SK-N-SH (cell line): ENCODE measurements at regions not wholly inside any gene's neighbourhood (a gene's known extent, or its start where the extent isn't known, plus 50 kb on each side); places are given as distances from the start of the nearest gene placed in this dataset.

ENCODE experiments used
- CTCF ChIA-PET: fragments of 300-600, 350-600 bp; formaldehyde crosslinking; extraction: SDS; loops from one replicate; lab custom pipeline; 2021; lab: Yijun Ruan, JAX
- POLR2A ChIA-PET: fragments of 350-600 bp; sonication (Branson Sonifier 250); formaldehyde crosslinking; extraction: SDS; loops from one replicate; lab custom pipeline; 2020; ENCODE audit warnings: antibody characterized with exemption, inconsistent platforms; lab: Yijun Ruan, JAX
- DNase-seq: peaks from one replicate; pipeline ENCODE4 v3.0.0; 2012
- H2AFZ ChIP-seq: fragments of 200-600 bp; sonication (generic); 2 replicates; pipeline ENCODE4 v1.8.1; 2016; ENCODE audit warnings: antibody characterized with exemption, mild to moderate bottlenecking, low read depth
- H3F3A ChIP-seq: fragments of 200-600 bp; sonication (generic); replicated peaks from 2 replicates; pipeline ENCODE3; 2016; ENCODE audit warnings: antibody characterized with exemption, mild to moderate bottlenecking; ENCODE audit not compliant: insufficient read depth
- H3K27ac ChIP-seq, 2 experiments: fragments of 200-500 bp in 1 of 2; fragments of 200-600 bp in 1 of 2; sonication (Bioruptor generic) in 1 of 2; sonication (generic), shearing (Covaris generic) in 1 of 2; 2 replicates each; pipeline versions ENCODE4 v1.5.1 to v1.6.1; 2014 to 2016; ENCODE audit warnings: low read depth in 2 of 2, inconsistent platforms in 1 of 2, low read length in 1 of 2, mild to moderate bottlenecking in 1 of 2, mixed read lengths in 1 of 2
- H3K27me3 ChIP-seq: fragments of 200-600 bp; sonication (generic), shearing (Covaris generic); 2 replicates; pipeline ENCODE4 v1.6.1; 2016; ENCODE audit warnings: mixed run types; ENCODE audit not compliant: insufficient read depth
- H3K36me3 ChIP-seq, 2 experiments: fragments of 200-500 bp in 1 of 2; fragments of 200-600 bp in 1 of 2; sonication (Bioruptor generic) in 1 of 2; sonication (generic) in 1 of 2; replicated peaks in 1 of 2; 2 replicates each; pipeline versions ENCODE3 to v1.5.1; 2014 to 2016; ENCODE audit warnings: low read length in 1 of 2, mild to moderate bottlenecking in 1 of 2; ENCODE audit not compliant: insufficient read depth in 2 of 2, control insufficient read depth in 1 of 2
- H3K4me1 ChIP-seq, 2 experiments: fragments of 200-500 bp in 1 of 2; fragments of 200-600 bp in 1 of 2; sonication (Bioruptor generic) in 1 of 2; sonication (generic), shearing (Covaris generic) in 1 of 2; 2 replicates each; pipeline versions ENCODE4 v1.5.1 to v1.6.1; 2014 to 2016; ENCODE audit warnings: low read depth in 1 of 2, low read length in 1 of 2, mixed run types in 1 of 2; ENCODE audit not compliant: insufficient read depth in 2 of 2, control insufficient read depth in 1 of 2
- H3K4me2 ChIP-seq: fragments of 200-600 bp; sonication (generic), shearing (Covaris generic); 2 replicates; pipeline ENCODE4 v1.6.1; 2017; ENCODE audit warnings: mixed run types
- H3K4me3 ChIP-seq, 2 experiments: fragments of 200-500 bp in 1 of 2; fragments of 200-600 bp in 1 of 2; sonication (Bioruptor generic) in 1 of 2; sonication (generic), shearing (Covaris generic) in 1 of 2; 2 replicates each; pipeline versions ENCODE4 v1.5.1 to v1.8.1; 2014 to 2016; ENCODE audit warnings: low read depth in 2 of 2, inconsistent platforms in 1 of 2, low read length in 1 of 2, mild to moderate bottlenecking in 1 of 2, mixed read lengths in 1 of 2, moderate library complexity in 1 of 2
- H3K79me2 ChIP-seq: fragments of 200-600 bp; sonication (generic); 2 replicates; pipeline ENCODE4 v1.8.1; 2017; ENCODE audit warnings: mild to moderate bottlenecking; ENCODE audit not compliant: insufficient read depth
- H3K9ac ChIP-seq: fragments of 200-600 bp; sonication (generic); 2 replicates; pipeline ENCODE4 v1.6.1; 2017; ENCODE audit warnings: mixed run types
- H3K9me2 ChIP-seq: fragments of 200-600 bp; sonication (generic); 2 replicates; pipeline ENCODE4 v1.6.1; 2017; ENCODE audit warnings: mixed run types
- H3K9me3 ChIP-seq: fragments of 200-600 bp; sonication (generic); 2 replicates; pipeline ENCODE4 v1.6.1; 2017; ENCODE audit warnings: mixed run types, mild to moderate bottlenecking, moderate library complexity
- H4K20me1 ChIP-seq: fragments of 200-600 bp; sonication (generic); 2 replicates; pipeline ENCODE4 v1.6.1; 2017; ENCODE audit warnings: mild to moderate bottlenecking, mixed run types; ENCODE audit not compliant: insufficient read depth
- CTCF ChIP-seq: fragments of 200-600 bp; sonication (generic); IDR thresholded peaks from 2 replicates; pipeline ENCODE4 v1.6.1; 2017; ENCODE audit warnings: antibody characterized with exemption, mild to moderate bottlenecking, moderate library complexity
- ELF1 ChIP-seq: IDR thresholded peaks from 2 replicates; pipeline ENCODE4 v1.4.0; 2012
- EZH2phosphoT487 ChIP-seq: fragments of 200-600 bp; sonication (generic); IDR thresholded peaks from 2 replicates; pipeline ENCODE4 v1.6.1; 2017; ENCODE audit warnings: low read depth, mixed run types, mild to moderate bottlenecking, antibody characterized with exemption, moderate library complexity, borderline replicate concordance
- FOSL2 ChIP-seq: IDR thresholded peaks from 2 replicates; pipeline ENCODE4 v1.4.0; 2012; ENCODE audit warnings: low read depth, mild to moderate bottlenecking, moderate library complexity, borderline replicate concordance
- FOXJ3 ChIP-seq: sonication (generic); formaldehyde crosslinking; IDR thresholded peaks from 2 replicates; pipeline ENCODE4 v1.5.1; 2020; ENCODE audit warnings: mild to moderate bottlenecking, missing genetic modification reagents
- FOXM1 ChIP-seq: IDR thresholded peaks from 2 replicates; pipeline ENCODE4 v1.4.0; 2012; ENCODE audit warnings: low read depth, mild to moderate bottlenecking
- GATA2 ChIP-seq: sonication (generic); formaldehyde crosslinking; IDR thresholded peaks from 2 replicates; pipeline ENCODE4 v1.5.0; 2020; ENCODE audit warnings: mild to moderate bottlenecking, missing genetic modification reagents
- MEF2A ChIP-seq: IDR thresholded peaks from 2 replicates; pipeline ENCODE4 v1.4.0; 2012; ENCODE audit warnings: low read depth, borderline replicate concordance
- MXI1 ChIP-seq: IDR thresholded peaks from 2 replicates; pipeline ENCODE4 v1.6.1; 2012; ENCODE audit warnings: mild to moderate bottlenecking, low read depth, low read length, improper control_type of control experiment
- PBX3 ChIP-seq: IDR thresholded peaks from 2 replicates; pipeline ENCODE4; 2012
- POLR2AphosphoS5 ChIP-seq: IDR thresholded peaks from 2 replicates; pipeline ENCODE4 v1.6.1; 2012; ENCODE audit warnings: low read depth, low read length
- RAD21 ChIP-seq: IDR thresholded peaks from 2 replicates; pipeline ENCODE4 v1.6.1; 2012; ENCODE audit warnings: mild to moderate bottlenecking, low read length
- RCOR1 ChIP-seq: fragments of 150-350 bp; IDR thresholded peaks from 2 replicates; pipeline ENCODE4 v1.6.1; 2017; ENCODE audit warnings: antibody characterized with exemption, low read length
- REST ChIP-seq: IDR thresholded peaks from 2 replicates; pipeline ENCODE4 v1.6.1; 2012; ENCODE audit warnings: mild to moderate bottlenecking, low read depth, low read length, moderate library complexity
- RFX5 ChIP-seq: IDR thresholded peaks from 2 replicates; pipeline ENCODE4 v1.6.1; 2012; ENCODE audit warnings: mild to moderate bottlenecking, improper control_type of control experiment, low read length
- RXRA ChIP-seq: IDR thresholded peaks from 2 replicates; pipeline ENCODE4 v1.4.0; 2012; ENCODE audit warnings: low read depth, mild to moderate bottlenecking, borderline replicate concordance
- USF2 ChIP-seq: fragments of 150-350 bp; IDR thresholded peaks from 2 replicates; pipeline ENCODE4 v1.6.1; 2017; ENCODE audit warnings: antibody characterized with exemption, low read length, low read depth, borderline replicate concordance
- YY1 ChIP-seq: IDR thresholded peaks from 2 replicates; pipeline ENCODE4 v1.4.0; 2012; ENCODE audit warnings: low read depth, mild to moderate bottlenecking
- WGBS: methylation state at CpG from one replicate; pipeline ENCODE4 v1.1.6; 2017; ENCODE audit warnings: low lambda C conversion rate; 5-methylcytosine and 5-hydroxymethylcytosine counted together

- H3K9me2 ChIP-seq, result no peaks in the 10 kb centered on the region; the same call in 1 of the 2 replicates
- no peak overlapping the region for H3K9ac ChIP-seq
- DNase-seq, result no peak
- WGBS, result 40% methylated on average over 1 of the region's 1 CpG
- no peak overlapping the region for H2AFZ ChIP-seq
- no peaks in the 10 kb centered on the region for H3K9me3 ChIP-seq
- H3K27ac ChIP-seq, result no peak overlapping the region
- H3K27me3 ChIP-seq, result no peaks in the 10 kb centered on the region
- no peaks in the 10 kb centered on the region for H3F3A ChIP-seq
- no peaks in the 10 kb centered on the region for H4K20me1 ChIP-seq
- H3K79me2 ChIP-seq, result no peaks in the 10 kb centered on the region
- H3K4me2 ChIP-seq, result no peak overlapping the region
- H3K4me3 ChIP-seq, result no peak overlapping the region
- no peaks in the 10 kb centered on the region for H3K4me1 ChIP-seq
- no peak for TF ChIP-seq FOXM1
- TF ChIP-seq GATA2 (CRISPR knock-in tag), result no peak
- no peaks in the 10 kb centered on the region for H3K36me3 ChIP-seq
- CTCF ChIA-PET, result no interaction called here
- POLR2A ChIA-PET, result no interaction called here
Observed at GRCh38 chr6:126641641-126642040, 301.7 kb downstream of the CENPW start.

GRCh38 chr6:126643352-126643751, 303.4 kb downstream of the CENPW start:
- no peak overlapping the region for H3K4me3 ChIP-seq
- H4K20me1 ChIP-seq, result no peaks in the 10 kb centered on the region
- H3K9ac ChIP-seq, result no peak overlapping the region
- WGBS, result 87% methylated on average over 13 of the region's 33 CpGs
- POLR2A ChIA-PET, result no interaction called here
- no peaks in the 10 kb centered on the region for H3K79me2 ChIP-seq
- no peak for TF ChIP-seq USF2
- TF ChIP-seq RAD21, result no peak
- TF ChIP-seq POLR2AphosphoS5, result no peak
- TF ChIP-seq RCOR1, result no peak
- no peak for TF ChIP-seq MEF2A
- TF ChIP-seq RFX5, result no peak
- TF ChIP-seq EZH2phosphoT487, result no peak
- TF ChIP-seq RXRA, result no peak
- TF ChIP-seq MXI1, result no peak
- TF ChIP-seq FOXJ3 (CRISPR knock-in tag), result no peak
- no peak for TF ChIP-seq REST
- TF ChIP-seq GATA2 (CRISPR knock-in tag), result no peak
- no peak for TF ChIP-seq FOXM1
- TF ChIP-seq ELF1, result no peak
- TF ChIP-seq FOSL2, result no peak
- no peak for TF ChIP-seq CTCF
- TF ChIP-seq PBX3, result no peak
- TF ChIP-seq YY1, result no peak
- TF ChIP-seq, all 33 proteins: peak for 0
- Histone ChIP-seq H3K4me2 (no peak overlapping the region), H3K27ac (no peak overlapping the region), H3K36me3 (no peaks in the 10 kb centered on the region), H3K9me3 (no peaks in the 10 kb centered on the region), H3K27me3 (no peaks in the 10 kb centered on the region), H3K4me1 (no peaks in the 10 kb centered on the region), H3K9me2 (no peaks in the 10 kb centered on the region), H2AFZ (no peak overlapping the region), H3F3A (no peaks in the 10 kb centered on the region)
- CTCF ChIA-PET, result interaction anchor here (1.4 kb wide), 1 partner anchor 18 kb away, joined by 3 read pairs; no protein-coding TSS in a partner anchor
- DNase-seq, result peak; percentile 8
